ENCODE measurements at regions not wholly inside any gene's neighbourhood (a gene's known extent, or its start where the extent isn't known, plus 50 kb on each side); places are given as distances from the start of the nearest gene placed in this dataset.

- no peak for TF ChIP-seq RAD21 (conservative IDR thresholded peaks at IDR 0.05)
- no peak for TF ChIP-seq TAF1 (IDR thresholded peaks at IDR 0.05; ENCODE audit: low read depth)
- no peak for TF ChIP-seq REST (IDR thresholded peaks at IDR 0.05; ENCODE audit: borderline replicate concordance)
- no peak for TF ChIP-seq MXI1 (conservative IDR thresholded peaks at IDR 0.05; ENCODE audit: poor library complexity, severe bottlenecking)
- TF ChIP-seq CTCF (IDR thresholded peaks at IDR 0.05; ENCODE audit: poor library complexity, severe bottlenecking) = no peak
- TF ChIP-seq EP300 (conservative IDR thresholded peaks at IDR 0.05; ENCODE audit: poor library complexity, severe bottlenecking) = no peak
- TF ChIP-seq SMC3 (conservative IDR thresholded peaks at IDR 0.05; ENCODE audit: poor library complexity) = no peak
- no peak for TF ChIP-seq EZH2 (IDR thresholded peaks at IDR 0.05; ENCODE audit: borderline replicate concordance, insufficient read depth, low read length, poor library complexity, severe bottlenecking)
- no peak for TF ChIP-seq POLR2AphosphoS5 (IDR thresholded peaks at IDR 0.05)
- Histone ChIP-seq H3K9me2 (ENCODE audit: insufficient read depth, low read length) (no peaks in the 10 kb centered on the region), H3K27ac (ENCODE audit: low read length) (peak overlapping the region; percentile 55), H3K4me3 (ENCODE audit: low read length) (no peak overlapping the region), H3K27me3 (ENCODE audit: insufficient read depth, low read depth, low read length) (no peaks in the 10 kb centered on the region), H4K20me1 (ENCODE audit: insufficient read depth) (no peaks in the 10 kb centered on the region), H3F3A (ENCODE audit: insufficient read depth, low read length, poor library complexity, severe bottlenecking) (no peaks in the 10 kb centered on the region), H3K4me2 (ENCODE audit: low read length) (no peak overlapping the region), H3K9ac (ENCODE audit: low read length) (peak overlapping the region; percentile 13), H3K36me3 (ENCODE audit: insufficient read depth, low read length) (no peaks in the 10 kb centered on the region), H3K9me3 (ENCODE audit: low read length) (no peaks in the 10 kb centered on the region), H3K79me2 (replicated peaks; ENCODE audit: insufficient read depth, low read length) (no peaks in the 10 kb centered on the region), H2AFZ (ENCODE audit: low read depth, low read length) (no peak overlapping the region)
Measured at GRCh38 chr6:79864421-79864820, 82.9 kb downstream of the ELOVL4 start.

GRCh38 chr6:79864001-79864400 lies 83.4 kb downstream of the ELOVL4 start:
- H3K4me2 ChIP-seq (ENCODE audit: low read length) = peak overlapping the region; percentile 27
- H3K36me3 ChIP-seq (ENCODE audit: insufficient read depth, low read length) = no peaks in the 10 kb centered on the region
- no peaks in the 10 kb centered on the region for H3K79me2 ChIP-seq (replicated peaks; ENCODE audit: insufficient read depth, low read length)
- H3F3A ChIP-seq (ENCODE audit: insufficient read depth, low read length, poor library complexity, severe bottlenecking) = no peaks in the 10 kb centered on the region
- H3K27me3 ChIP-seq (ENCODE audit: insufficient read depth, low read depth, low read length) = no peaks in the 10 kb centered on the region
- H2AFZ ChIP-seq (ENCODE audit: low read depth, low read length) = no peak overlapping the region
- H3K27ac ChIP-seq (ENCODE audit: low read length) = peak overlapping the region; percentile 55
- no peak for TF ChIP-seq RAD21 (conservative IDR thresholded peaks at IDR 0.05)
- TF ChIP-seq POLR2AphosphoS5 (IDR thresholded peaks at IDR 0.05) = peak; percentile 31
- TF ChIP-seq CTCF (IDR thresholded peaks at IDR 0.05; ENCODE audit: poor library complexity, severe bottlenecking) = no peak
- H3K9ac ChIP-seq (ENCODE audit: low read length) = peak overlapping the region; percentile 13
- no peaks in the 10 kb centered on the region for H3K9me2 ChIP-seq (ENCODE audit: insufficient read depth, low read length)
- H4K20me1 ChIP-seq (ENCODE audit: insufficient read depth) = no peaks in the 10 kb centered on the region
- H3K4me3 ChIP-seq (ENCODE audit: low read length) = peak overlapping the region; percentile 26
- H3K9me3 ChIP-seq (ENCODE audit: low read length) = no peaks in the 10 kb centered on the region

All from neural cell (in vitro differentiated cells).